HG03097 (cell line): ENCODE measurements at regions not wholly inside any gene's neighbourhood (a gene's known extent, or its start where the extent isn't known, plus 50 kb on each side); places are given as distances from the start of the nearest gene placed in this dataset.

Experiments used
- ATAC-seq: cut with Tn5 transposase; IDR thresholded peaks from one replicate; pipeline ENCODE4 v1.9.1; 2021; ENCODE audit not compliant: unreplicated experiment, low FRiP score

DNA sequence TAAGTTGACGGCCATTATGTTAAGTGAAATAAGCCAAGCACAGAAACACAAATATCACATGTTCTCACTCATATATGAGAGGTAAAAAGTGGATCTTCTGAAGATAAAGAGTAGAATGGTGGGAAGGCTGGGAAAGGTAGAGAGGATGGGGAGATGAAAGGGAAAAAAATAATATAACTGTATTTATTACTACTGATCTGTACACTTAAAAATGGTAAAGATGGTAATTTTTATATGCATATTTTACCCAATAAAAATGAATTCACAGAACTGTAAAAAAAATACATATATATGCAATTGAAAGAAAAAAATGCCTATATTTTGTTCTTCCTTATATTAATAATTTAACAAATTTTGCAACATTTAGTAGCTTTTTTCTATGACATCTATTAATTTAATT lies 694.4 kb upstream of the MARCKS start:
- ATAC-seq = no peak

- ATAC-seq = no peak
These were observed 689.1 kb upstream of the MARCKS start for GRCh38 chr6:113168057-113168456.

DNA sequence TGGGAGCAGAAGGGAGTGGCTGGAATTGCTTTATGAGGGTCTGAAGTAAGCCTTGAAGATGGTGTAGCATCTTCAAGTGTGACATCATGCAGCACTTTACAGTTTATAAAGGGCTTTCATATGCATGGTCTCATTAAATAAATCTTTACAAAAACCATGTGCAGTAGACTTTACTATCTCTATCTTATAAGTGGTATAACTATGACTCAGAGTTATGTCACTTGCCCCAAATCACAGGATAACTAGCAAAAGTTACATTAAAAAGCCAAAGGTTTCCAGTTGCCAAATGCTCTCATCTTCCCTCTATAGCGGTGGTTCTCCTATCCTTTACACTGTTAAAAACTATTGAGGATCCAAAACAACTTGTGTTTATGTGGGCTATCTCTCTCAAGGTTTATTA lies 687.7 kb upstream of the MARCKS start:
- ATAC-seq = no peak

- no peak for ATAC-seq
These were observed 686.7 kb upstream of the MARCKS start for GRCh38 chr6:113170454-113170853.

DNA sequence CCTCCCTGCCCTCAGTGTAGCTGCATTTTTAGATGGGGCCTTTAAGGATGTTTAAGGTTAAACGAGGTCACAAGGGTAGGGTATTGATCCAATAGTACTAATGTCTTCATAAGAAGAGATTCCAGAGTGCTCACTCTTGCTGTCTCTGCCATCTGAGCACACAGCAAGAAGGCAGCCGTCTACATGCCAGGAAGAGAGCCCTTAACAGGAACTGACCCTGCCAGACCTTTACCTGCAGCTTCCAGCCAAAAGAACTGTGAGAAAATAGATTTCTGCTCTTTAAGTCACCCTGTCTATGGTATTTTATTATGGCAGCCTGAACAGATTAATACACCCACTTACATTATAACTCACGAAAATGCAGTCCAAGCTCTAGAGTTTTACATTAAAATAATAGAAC lies 685.3 kb upstream of the MARCKS start:
- no peak for ATAC-seq

GRCh38 chr6:113172531-113172966 lies 684.6 kb upstream of the MARCKS start:
- no peak for ATAC-seq

DNA sequence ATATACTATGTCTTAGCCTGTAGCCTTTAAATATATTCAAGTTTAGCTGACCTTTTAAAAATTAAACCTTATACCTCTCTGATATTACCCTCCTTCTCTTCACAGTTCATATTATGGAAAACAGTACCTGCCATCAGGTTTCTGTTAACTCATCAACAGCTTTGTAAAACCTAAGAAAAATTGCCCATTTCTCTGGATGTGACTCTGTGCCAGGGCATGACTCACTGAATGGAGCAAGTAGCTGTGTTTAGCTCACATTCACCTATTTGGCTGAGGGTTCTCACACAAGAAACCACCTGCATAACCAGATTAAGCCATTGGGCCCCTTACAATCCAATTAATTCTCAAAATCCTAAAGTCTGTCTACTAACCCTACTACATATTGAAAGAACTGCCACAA lies 678.8 kb upstream of the MARCKS start:
- no peak for ATAC-seq

- ATAC-seq = no peak
These were observed 676.0 kb upstream of the MARCKS start for GRCh38 chr6:113181164-113181563.

GRCh38 chr6:113182370-113183141 lies 674.6 kb upstream of the MARCKS start:
- no peak for ATAC-seq

DNA sequence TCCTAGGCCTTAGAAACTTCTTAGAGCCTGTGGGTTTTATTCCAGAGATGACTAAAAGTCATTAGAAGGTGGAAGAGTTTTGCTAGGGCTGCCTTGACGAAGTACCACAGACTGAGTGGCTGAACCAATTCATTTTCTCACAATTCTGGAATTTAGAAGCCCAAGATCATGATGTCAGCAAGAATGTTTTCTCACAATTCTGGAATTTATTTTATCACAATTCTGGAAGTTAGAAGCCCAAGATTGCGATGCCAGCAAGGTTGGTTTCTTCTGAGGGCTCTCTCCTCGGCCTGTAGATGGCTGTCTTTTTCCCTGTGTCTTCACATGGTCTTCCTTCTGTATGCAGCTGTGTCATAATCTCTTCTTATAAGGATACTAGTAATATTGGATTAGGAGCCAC lies 672.9 kb upstream of the MARCKS start:
- ATAC-seq = no peak

GRCh38 chr6:113184736-113185135 lies 672.4 kb upstream of the MARCKS start:
- no peak for ATAC-seq

GRCh38 chr6:113185299-113185698 lies 671.8 kb upstream of the MARCKS start:
- ATAC-seq = no peak

- ATAC-seq = no peak
These were observed 669.5 kb upstream of the MARCKS start for GRCh38 chr6:113187661-113188060.

GRCh38 chr6:113188962-113189361 lies 668.2 kb upstream of the MARCKS start:
- no peak for ATAC-seq

DNA sequence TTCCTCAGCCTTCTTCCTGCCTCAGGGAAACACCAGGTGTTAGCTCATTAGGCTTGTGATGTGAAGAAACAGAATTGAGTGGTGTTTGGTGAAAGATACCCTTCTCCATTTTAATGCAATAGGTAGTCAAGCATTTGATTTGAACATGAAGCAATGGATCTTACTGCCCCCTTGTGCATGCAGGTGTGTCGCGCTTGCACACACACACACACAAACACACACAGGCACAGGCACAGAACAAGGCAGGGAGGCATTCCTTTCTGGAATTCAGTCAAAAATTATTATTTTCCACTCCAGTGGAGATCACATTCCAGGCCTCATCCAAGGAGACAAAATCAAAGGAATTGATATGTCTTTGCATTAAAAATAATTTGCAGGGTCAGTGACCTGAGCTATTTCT lies 667.0 kb upstream of the MARCKS start:
- ATAC-seq = no peak

DNA sequence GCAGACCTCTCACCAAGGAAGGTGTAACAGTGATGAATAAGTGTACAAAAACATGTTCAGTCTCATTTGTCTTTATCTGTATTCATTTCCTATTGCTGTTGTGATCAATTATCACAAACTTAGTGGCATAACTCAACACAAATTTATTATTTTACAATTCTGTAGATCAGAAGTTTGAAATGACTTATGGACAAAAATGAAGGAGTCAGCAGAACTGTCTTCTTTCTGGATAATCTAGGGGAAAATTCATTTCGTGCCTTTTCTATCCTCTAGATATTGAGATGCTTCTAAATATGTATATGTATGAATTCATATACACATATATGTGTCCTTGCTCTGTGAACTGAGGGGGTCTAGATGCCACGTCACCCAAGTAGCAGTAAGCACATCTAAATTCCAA lies 663.1 kb upstream of the MARCKS start:
- no peak for ATAC-seq

- no peak for ATAC-seq
These were observed 654.1 kb upstream of the MARCKS start for GRCh38 chr6:113202852-113203714.

- no peak for ATAC-seq
These were observed 653.4 kb upstream of the MARCKS start for GRCh38 chr6:113203715-113204110.

- ATAC-seq = no peak
These were observed 651.6 kb upstream of the MARCKS start for GRCh38 chr6:113205553-113205952.

DNA sequence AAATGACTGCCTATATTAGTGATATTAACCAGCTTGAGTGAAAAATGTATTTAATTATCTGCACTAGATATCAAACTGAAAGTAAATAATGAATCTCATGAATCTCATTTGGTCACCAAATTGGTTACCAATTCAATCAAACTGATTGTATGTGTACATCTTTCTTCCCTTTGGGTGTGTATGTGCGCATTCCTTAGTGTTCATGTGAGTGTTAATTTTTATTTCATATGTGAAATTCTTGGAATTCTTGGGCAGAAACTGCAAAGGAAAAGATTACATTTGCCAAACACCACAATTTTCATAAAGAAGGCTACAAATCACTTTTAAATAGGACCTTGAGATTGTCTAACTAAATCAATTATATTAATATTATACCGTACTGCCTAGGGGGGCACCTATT lies 648.4 kb upstream of the MARCKS start:
- ATAC-seq = no peak

- ATAC-seq = no peak
These were observed 647.8 kb upstream of the MARCKS start for GRCh38 chr6:113209315-113209714.

GRCh38 chr6:113211170-113211569 lies 646.0 kb upstream of the MARCKS start:
- ATAC-seq = no peak
